ENCODE measurements at regions not wholly inside any gene's neighbourhood (a gene's known extent, or its start where the extent isn't known, plus 50 kb on each side); places are given as distances from the start of the nearest gene placed in this dataset.

DNA sequence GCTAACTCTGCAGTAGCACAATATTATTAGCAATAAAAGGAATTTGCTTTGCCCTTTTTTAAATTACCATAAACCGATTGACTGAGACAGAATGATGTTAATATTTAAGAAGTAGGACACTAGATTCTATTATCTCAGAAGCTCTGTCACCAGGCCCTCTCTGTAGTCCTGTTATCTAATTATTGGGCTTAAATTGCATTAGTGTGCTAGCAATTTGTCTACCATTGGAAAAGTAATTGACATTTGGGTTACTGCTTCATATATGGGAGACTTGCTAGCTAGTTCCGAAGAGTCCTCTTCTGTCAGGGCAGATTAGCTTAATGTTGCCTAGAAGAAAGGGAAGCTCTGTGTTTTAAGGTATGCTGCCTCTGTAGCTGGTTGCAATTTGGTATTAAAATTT is 1107.3 kb upstream of the EEF2KMT start:
- FAIRE-seq (no peak), DNase-seq (ENCODE audit: low spot score) (no peak), ATAC-seq (no peak)
- Histone ChIP-seq H4K20me1 (ENCODE audit: insufficient read depth, low read length) (no peaks in the 10 kb centered on the region), H3K36me3 (replicated peaks in 1 of 2; ENCODE audit: control insufficient read depth in 1 of 2, insufficient read depth in 2 of 2, low read length in 2 of 2) (no peaks in the 10 kb centered on the region), H3K4me2 (ENCODE audit: low read depth, low read length) (no peak overlapping the region), H3K9ac (ENCODE audit: insufficient read depth, low read depth, low read length) (no peak overlapping the region), H2AFZ (ENCODE audit: low read length) (no peak overlapping the region), H3K4me3 (replicated peaks in 1 of 3; ENCODE audit: insufficient read depth in 1 of 3, low read depth in 2 of 3, low read length in 3 of 3) (no peak overlapping the region), H3K79me2 (ENCODE audit: insufficient read depth, low read length) (no peaks in the 10 kb centered on the region), H3K4me1 (ENCODE audit: insufficient read depth, low read length) (no peaks in the 10 kb centered on the region), H3K9me3 (ENCODE audit: low read length) (no peaks in the 10 kb centered on the region), H3K27ac (ENCODE audit: extremely low read length, insufficient read depth, low read length) (no peak overlapping the region), H3K27me3 (ENCODE audit: control insufficient read depth in 1 of 2, insufficient read depth in 2 of 2, low read length in 2 of 2) (no peaks in the 10 kb centered on the region)
- WGBS (ENCODE audit: low lambda C conversion rate): 12% methylated on average over 2 of the region's 2 CpGs
- no TSS peak for BruUV-seq (replicated peaks)
- ChIA-PET POLR2A (no interaction called here), CTCF (ENCODE audit: low intra/inter-chr PET ratio, low total read pairs) (no interaction called here)
- TF ChIP-seq POLR2AphosphoS2 (IDR thresholded peaks at IDR 0.05; ENCODE audit: low read depth, low read length): no peak
- TF ChIP-seq ZNF136 (CRISPR knock-in tag; IDR thresholded peaks at IDR 0.05; ENCODE audit: low read depth): no peak
- TF ChIP-seq SMARCE1 (IDR thresholded peaks at IDR 0.05; ENCODE audit: borderline replicate concordance): no peak
- TF ChIP-seq EED (CRISPR knock-in tag; IDR thresholded peaks at IDR 0.05): no peak
- TF ChIP-seq HNF4A (CRISPR knock-in tag; IDR thresholded peaks at IDR 0.05): no peak
- no peak for TF ChIP-seq KDM3A (CRISPR knock-in tag; IDR thresholded peaks at IDR 0.05; ENCODE audit: low read depth)
- no peak for TF ChIP-seq ZNF180 (CRISPR knock-in tag; IDR thresholded peaks at IDR 0.05; ENCODE audit: borderline replicate concordance, low read depth)
- in situ Hi-C loops (cut with HindIII; ENCODE audit: extremely low pct_ligation_motif_present, low pct_unique_long_range_greater_than_20kb) (no loop called here), intact Hi-C loops (cut with micrococcal nuclease; ENCODE audit: unreplicated experiment) (no loop called here)

DNA sequence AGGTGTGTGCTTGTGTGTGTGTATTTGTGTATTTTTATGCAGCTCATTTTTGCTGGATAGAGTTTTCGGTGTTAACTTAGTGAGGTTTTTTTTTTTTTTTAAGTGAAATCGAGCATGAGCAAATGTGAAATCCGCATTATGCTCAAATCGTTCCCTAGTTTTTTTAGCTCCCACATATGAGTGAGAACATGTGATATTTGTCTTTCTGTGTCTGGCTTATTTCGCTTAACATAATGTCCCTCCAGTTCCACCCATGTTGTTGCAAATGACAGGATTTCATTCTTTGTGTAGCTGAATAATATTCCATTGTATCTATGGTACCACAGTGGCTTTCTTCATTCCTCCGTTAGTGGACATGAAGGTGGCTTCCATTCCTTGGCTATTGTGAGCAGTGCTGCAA is 1103.3 kb upstream of the EEF2KMT start:
- CTCF ChIA-PET (ENCODE audit: low intra/inter-chr PET ratio, low total read pairs): no interaction called here
- BruUV-seq (replicated peaks): no TSS peak
- TF ChIP-seq FOXK1 (CRISPR knock-in tag; IDR thresholded peaks at IDR 0.05; ENCODE audit: borderline replicate concordance, low read depth) (no peak), ZNF160 (CRISPR knock-in tag; IDR thresholded peaks at IDR 0.05) (no peak), GMEB2 (CRISPR knock-in tag; IDR thresholded peaks at IDR 0.05; ENCODE audit: low read depth) (no peak), EHMT2 (IDR thresholded peaks at IDR 0.05; ENCODE audit: borderline replicate concordance, low read depth, low read length) (no peak), NRL (CRISPR knock-in tag; IDR thresholded peaks at IDR 0.05; ENCODE audit: borderline replicate concordance) (no peak), ZNF451 (CRISPR knock-in tag; IDR thresholded peaks at IDR 0.05) (no peak), HOXA5 (CRISPR knock-in tag; IDR thresholded peaks at IDR 0.05) (no peak)
- TF ChIP-seq, protein P1, sequence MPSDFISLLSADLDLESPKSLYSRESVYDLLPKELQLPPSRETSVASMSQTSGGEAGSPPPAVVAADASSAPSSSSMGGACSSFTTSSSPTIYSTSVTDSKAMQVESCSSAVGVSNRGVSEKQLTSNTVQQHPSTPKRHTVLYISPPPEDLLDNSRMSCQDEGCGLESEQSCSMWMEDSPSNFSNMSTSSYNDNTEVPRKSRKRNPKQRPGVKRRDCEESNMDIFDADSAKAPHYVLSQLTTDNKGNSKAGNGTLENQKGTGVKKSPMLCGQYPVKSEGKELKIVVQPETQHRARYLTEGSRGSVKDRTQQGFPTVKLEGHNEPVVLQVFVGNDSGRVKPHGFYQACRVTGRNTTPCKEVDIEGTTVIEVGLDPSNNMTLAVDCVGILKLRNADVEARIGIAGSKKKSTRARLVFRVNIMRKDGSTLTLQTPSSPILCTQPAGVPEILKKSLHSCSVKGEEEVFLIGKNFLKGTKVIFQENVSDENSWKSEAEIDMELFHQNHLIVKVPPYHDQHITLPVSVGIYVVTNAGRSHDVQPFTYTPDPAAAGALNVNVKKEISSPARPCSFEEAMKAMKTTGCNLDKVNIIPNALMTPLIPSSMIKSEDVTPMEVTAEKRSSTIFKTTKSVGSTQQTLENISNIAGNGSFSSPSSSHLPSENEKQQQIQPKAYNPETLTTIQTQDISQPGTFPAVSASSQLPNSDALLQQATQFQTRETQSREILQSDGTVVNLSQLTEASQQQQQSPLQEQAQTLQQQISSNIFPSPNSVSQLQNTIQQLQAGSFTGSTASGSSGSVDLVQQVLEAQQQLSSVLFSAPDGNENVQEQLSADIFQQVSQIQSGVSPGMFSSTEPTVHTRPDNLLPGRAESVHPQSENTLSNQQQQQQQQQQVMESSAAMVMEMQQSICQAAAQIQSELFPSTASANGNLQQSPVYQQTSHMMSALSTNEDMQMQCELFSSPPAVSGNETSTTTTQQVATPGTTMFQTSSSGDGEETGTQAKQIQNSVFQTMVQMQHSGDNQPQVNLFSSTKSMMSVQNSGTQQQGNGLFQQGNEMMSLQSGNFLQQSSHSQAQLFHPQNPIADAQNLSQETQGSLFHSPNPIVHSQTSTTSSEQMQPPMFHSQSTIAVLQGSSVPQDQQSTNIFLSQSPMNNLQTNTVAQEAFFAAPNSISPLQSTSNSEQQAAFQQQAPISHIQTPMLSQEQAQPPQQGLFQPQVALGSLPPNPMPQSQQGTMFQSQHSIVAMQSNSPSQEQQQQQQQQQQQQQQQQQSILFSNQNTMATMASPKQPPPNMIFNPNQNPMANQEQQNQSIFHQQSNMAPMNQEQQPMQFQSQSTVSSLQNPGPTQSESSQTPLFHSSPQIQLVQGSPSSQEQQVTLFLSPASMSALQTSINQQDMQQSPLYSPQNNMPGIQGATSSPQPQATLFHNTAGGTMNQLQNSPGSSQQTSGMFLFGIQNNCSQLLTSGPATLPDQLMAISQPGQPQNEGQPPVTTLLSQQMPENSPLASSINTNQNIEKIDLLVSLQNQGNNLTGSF (CRISPR knock-in tag; IDR thresholded peaks at IDR 0.05): no peak

More for the DNA sequence above, 1103.3 kb upstream of the EEF2KMT start:
- Histone ChIP-seq H3K4me3 (replicated peaks in 1 of 3; ENCODE audit: insufficient read depth in 1 of 3, low read depth in 2 of 3, low read length in 3 of 3) (no peak overlapping the region), H3K27me3 (ENCODE audit: control insufficient read depth in 1 of 2, insufficient read depth in 2 of 2, low read length in 2 of 2) (no peaks in the 10 kb centered on the region), H3K36me3 (replicated peaks in 1 of 2; ENCODE audit: control insufficient read depth in 1 of 2, insufficient read depth in 2 of 2, low read length in 2 of 2) (no peaks in the 10 kb centered on the region), H3K9ac (ENCODE audit: insufficient read depth, low read depth, low read length) (no peak overlapping the region), H3K79me2 (ENCODE audit: insufficient read depth, low read length) (no peaks in the 10 kb centered on the region), H3K4me2 (ENCODE audit: low read depth, low read length) (no peak overlapping the region), H3K9me3 (ENCODE audit: low read length) (no peaks in the 10 kb centered on the region), H3K4me1 (ENCODE audit: insufficient read depth, low read length) (no peaks in the 10 kb centered on the region), H4K20me1 (ENCODE audit: insufficient read depth, low read length) (no peaks in the 10 kb centered on the region), H3K27ac (ENCODE audit: extremely low read length, insufficient read depth, low read length) (no peak overlapping the region), H2AFZ (ENCODE audit: low read length) (no peak overlapping the region)
- DNase-seq (ENCODE audit: low spot score) (no peak), ATAC-seq (no peak), FAIRE-seq (no peak)
- POLR2A ChIA-PET: no interaction called here
- intact Hi-C loops (cut with micrococcal nuclease; ENCODE audit: unreplicated experiment): no loop called here
- in situ Hi-C loops (cut with HindIII; ENCODE audit: extremely low pct_ligation_motif_present, low pct_unique_long_range_greater_than_20kb): no loop called here
- 4% methylated on average over 6 of the region's 6 CpGs for WGBS (ENCODE audit: low lambda C conversion rate)

All from HepG2 (cell line).